A673 (cell line): ENCODE measurements at regions not wholly inside any gene's neighbourhood (a gene's known extent, or its start where the extent isn't known, plus 50 kb on each side); places are given as distances from the start of the nearest gene placed in this dataset.

Experiments used
- BruUV-seq: library from RNA; stranded (reverse); fragments of 400-500 nt; replicated peaks from 2 replicates; lab custom pipeline; 2021; lab: Mats Ljungman, UMichigan
- CTCF ChIA-PET: fragments of 300-600 bp; sonication (Branson Sonifier 250); formaldehyde crosslinking; loops from one replicate; lab custom pipeline; 2022; ENCODE audit warnings: antibody characterized with exemption; lab: Charles Lee
- POLR2A ChIA-PET: fragments of 300-600 bp; sonication (Branson Sonifier 250); formaldehyde crosslinking; loops from one replicate; lab custom pipeline; 2022; ENCODE audit warnings: antibody characterized with exemption; ENCODE audit not compliant: low non-redundant PET; lab: Charles Lee
- DNase-seq: peaks from one replicate; pipeline ENCODE4 v3.0.0-alpha.2; 2015; ENCODE audit warnings: low spot score
- H3K27ac ChIP-seq: fragments of 200-600 bp; sonication (generic); 2 replicates; pipeline ENCODE4 v1.5.1; 2016; ENCODE audit warnings: mixed run types, low read depth, mild to moderate bottlenecking, mixed read lengths, antibody characterized with exemption, low read length; ENCODE audit not compliant: poor library complexity, severe bottlenecking
- H3K27me3 ChIP-seq: fragments of 200-600 bp; sonication (generic); replicated peaks from 2 replicates; pipeline ENCODE4 v1.6.1; 2017; ENCODE audit warnings: mixed run types, low read depth, mild to moderate bottlenecking, mixed read lengths, antibody characterized with exemption, low read length; ENCODE audit not compliant: insufficient read depth, poor library complexity
- H3K36me3 ChIP-seq: fragments of 200-600 bp; sonication (generic); 2 replicates; pipeline ENCODE4 v1.6.1; 2016; ENCODE audit warnings: mixed run types, mild to moderate bottlenecking, mixed read lengths, antibody characterized with exemption, low read length; ENCODE audit not compliant: insufficient read depth, poor library complexity, severe bottlenecking
- H3K4me1 ChIP-seq: fragments of 200-600 bp; sonication (generic); 2 replicates; pipeline ENCODE4 v1.6.1; 2017; ENCODE audit warnings: mixed run types, mild to moderate bottlenecking, mixed read lengths, antibody characterized with exemption, low read length; ENCODE audit not compliant: insufficient read depth, poor library complexity, severe bottlenecking
- H3K4me3 ChIP-seq: fragments of 200-600 bp; sonication (generic); 2 replicates; pipeline ENCODE4 v1.5.1; 2016; ENCODE audit warnings: low read depth, mixed run types, mild to moderate bottlenecking, mixed read lengths, low read length; ENCODE audit not compliant: poor library complexity, severe bottlenecking
- H3K9me3 ChIP-seq: fragments of 200-600 bp; sonication (generic); 2 replicates; pipeline ENCODE4 v1.6.1; 2016; ENCODE audit warnings: mixed run types, low read depth, mild to moderate bottlenecking, mixed read lengths, antibody characterized with exemption, low read length; ENCODE audit not compliant: poor library complexity, severe bottlenecking
- CTCF ChIP-seq: fragments of 300-800, 200-600 bp; sonication (generic); conservative IDR thresholded peaks from 2 replicates; pipeline ENCODE4 v1.5.1; 2017; ENCODE audit warnings: low read depth, mild to moderate bottlenecking, antibody characterized with exemption, low read length, moderate library complexity, mixed read lengths
- EZH2 ChIP-seq: fragments of 200-600 bp; sonication (generic); IDR thresholded peaks from 2 replicates; pipeline ENCODE4 v1.6.1; 2017; ENCODE audit warnings: borderline replicate concordance, low read depth, mild to moderate bottlenecking, mixed read lengths, antibody characterized with exemption, low read length; ENCODE audit not compliant: poor library complexity, severe bottlenecking
- intact Hi-C: fragments of 100-400 bp; cut with micrococcal nuclease; formaldehyde crosslinking; loops from one replicate; pipeline ENCODE4 v1.10.0; 2022; ENCODE audit not compliant: unreplicated experiment

- intact Hi-C loops, result no loop called here
- H3K27ac ChIP-seq, result no peak overlapping the region
- H3K27me3 ChIP-seq, result no peaks in the 10 kb centered on the region
- peaks cover 6% of the 10 kb centered on the region for H3K4me1 ChIP-seq
- BruUV-seq, result no TSS peak
- no peak for DNase-seq
- H3K36me3 ChIP-seq, result no peaks in the 10 kb centered on the region
- H3K4me3 ChIP-seq, result no peak overlapping the region
- H3K9me3 ChIP-seq, result no peaks in the 10 kb centered on the region
- TF ChIP-seq CTCF, result no peak
- TF ChIP-seq EZH2, result no peak
- ChIA-PET CTCF (no interaction called here), POLR2A (no interaction called here)
These were observed 142.9 kb upstream of the AKR1E2 start for GRCh38 chr10:4683137-4683536.

DNA sequence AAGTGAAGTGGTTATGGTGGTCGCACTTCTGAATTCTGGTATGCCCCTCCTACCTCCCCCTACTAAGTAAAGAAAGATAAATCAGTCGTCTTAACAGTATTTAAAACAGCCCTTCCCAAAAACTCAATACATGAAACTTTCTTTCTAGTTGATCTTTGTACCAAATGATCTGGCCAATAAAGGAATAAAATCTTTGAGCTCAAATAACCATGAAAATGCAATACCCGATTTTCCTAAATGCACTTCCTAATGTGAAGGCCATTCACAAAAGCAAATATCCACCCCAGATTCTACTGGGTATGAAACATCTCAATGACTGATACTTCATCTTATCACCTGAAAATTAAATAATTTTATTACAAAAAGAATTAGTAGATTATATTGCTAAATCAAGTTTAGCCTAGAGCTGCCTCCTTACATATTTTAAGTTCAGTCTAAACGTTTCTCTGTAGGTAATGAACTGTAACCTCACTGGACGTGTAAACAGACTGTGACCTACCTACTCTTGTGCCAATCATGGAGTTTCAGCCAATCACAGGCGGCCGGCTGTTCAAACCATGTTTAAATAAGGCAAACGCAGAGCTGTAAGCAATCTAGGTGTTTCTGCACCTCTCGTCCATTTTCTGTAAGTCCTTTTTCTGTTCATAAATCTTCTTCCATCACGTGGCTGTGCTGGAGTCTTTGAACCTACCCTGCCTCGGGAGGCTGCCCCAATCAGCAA, 146.9 kb upstream of the AKR1E2 start:
- Histone ChIP-seq H3K9me3 (no peaks in the 10 kb centered on the region), H3K27ac (no peak overlapping the region), H3K36me3 (no peaks in the 10 kb centered on the region), H3K27me3 (no peaks in the 10 kb centered on the region), H3K4me1 (no peaks in the 10 kb centered on the region), H3K4me3 (no peak overlapping the region)
- intact Hi-C loops, result no loop called here
- DNase-seq, result no peak
- TF ChIP-seq EZH2, result no peak
- no peak for TF ChIP-seq CTCF
- CTCF ChIA-PET, result no interaction called here
- BruUV-seq, result no TSS peak
- POLR2A ChIA-PET, result no interaction called here

DNA sequence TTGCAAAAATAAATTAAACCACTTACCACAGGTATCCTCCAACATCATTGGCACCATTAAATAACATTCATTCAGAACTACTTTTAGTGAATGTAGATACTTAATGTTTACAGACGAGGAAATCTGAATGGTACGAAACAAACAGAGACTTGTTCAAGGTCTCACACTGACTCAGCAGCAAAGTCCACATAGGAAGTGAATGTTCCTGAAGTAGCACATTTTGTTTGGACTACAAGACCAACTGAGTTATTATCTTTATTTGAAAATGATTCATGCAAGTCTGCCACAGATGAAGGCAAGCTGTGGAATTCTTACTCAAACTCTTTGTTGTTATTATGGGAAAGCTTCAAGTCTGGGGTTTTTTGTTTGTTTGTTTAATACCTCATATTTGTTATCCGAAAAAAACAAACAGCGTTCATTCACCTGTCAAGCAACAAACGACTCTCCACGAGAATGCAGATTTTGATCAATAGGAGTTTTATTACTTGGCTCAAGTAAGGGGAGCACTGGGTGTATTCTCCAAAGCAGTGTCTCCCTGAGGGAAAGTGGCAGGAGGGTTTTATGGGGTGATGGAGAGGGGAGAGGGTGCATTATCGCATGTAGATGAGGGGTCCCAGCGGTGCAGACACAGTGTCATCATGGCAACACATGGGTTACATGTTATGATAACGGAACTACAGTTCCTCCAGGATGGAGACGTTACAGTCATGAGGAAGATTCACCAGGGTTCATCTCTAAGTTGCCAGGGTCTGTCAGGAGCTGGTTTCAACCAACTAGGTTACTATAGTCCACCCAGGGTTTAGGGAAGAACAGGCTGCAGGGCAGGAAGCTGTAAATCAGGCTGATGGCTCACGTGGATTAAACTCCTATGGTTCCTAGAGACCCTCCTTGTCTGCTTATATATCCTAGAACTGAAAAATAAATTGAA, 147.7 kb upstream of the AKR1E2 start:
- no peak for DNase-seq
- intact Hi-C loops, result no loop called here
- ChIA-PET CTCF (no interaction called here), POLR2A (no interaction called here)
- Histone ChIP-seq H3K9me3 (no peaks in the 10 kb centered on the region), H3K27ac (no peak overlapping the region), H3K27me3 (no peaks in the 10 kb centered on the region), H3K4me3 (no peak overlapping the region), H3K4me1 (no peaks in the 10 kb centered on the region), H3K36me3 (no peaks in the 10 kb centered on the region)
- BruUV-seq, result no TSS peak
- no peak for TF ChIP-seq CTCF
- no peak for TF ChIP-seq EZH2
